ENCODE measurements at regions not wholly inside any gene's neighbourhood (a gene's known extent, or its start where the extent isn't known, plus 50 kb on each side); places are given as distances from the start of the nearest gene placed in this dataset.

GRCh38 chr5:3230941-3231340, 364.7 kb upstream of the IRX1 start:
- H3K4me3 ChIP-seq (ENCODE audit: low read depth, low read length) = no peak overlapping the region
- no peak for DNase-seq (ENCODE audit: low read depth)
- TF ChIP-seq CTCF (IDR thresholded peaks at IDR 0.05; ENCODE audit: control insufficient read depth, extremely low read depth, insufficient read depth) = no peak

- DNase-seq (ENCODE audit: low read depth) = no peak
- no peak overlapping the region for H3K4me3 ChIP-seq (ENCODE audit: low read depth, low read length)
- TF ChIP-seq CTCF (IDR thresholded peaks at IDR 0.05; ENCODE audit: control insufficient read depth, extremely low read depth, insufficient read depth) = no peak
These were observed 365.4 kb upstream of the IRX1 start for GRCh38 chr5:3230254-3230653.

- no peak for DNase-seq (ENCODE audit: low read depth)
- H3K4me3 ChIP-seq (ENCODE audit: low read depth, low read length) = no peak overlapping the region
- TF ChIP-seq CTCF (IDR thresholded peaks at IDR 0.05; ENCODE audit: control insufficient read depth, extremely low read depth, insufficient read depth) = no peak
These were observed 369.3 kb upstream of the IRX1 start for GRCh38 chr5:3226196-3226920.

GRCh38 chr5:3225201-3225960, 370.3 kb upstream of the IRX1 start:
- no peak for TF ChIP-seq CTCF (IDR thresholded peaks at IDR 0.05; ENCODE audit: control insufficient read depth, extremely low read depth, insufficient read depth)
- DNase-seq (ENCODE audit: low read depth) = no peak
- H3K4me3 ChIP-seq (ENCODE audit: low read depth, low read length) = no peak overlapping the region

- DNase-seq (ENCODE audit: low read depth) = no peak
- TF ChIP-seq CTCF (IDR thresholded peaks at IDR 0.05; ENCODE audit: control insufficient read depth, extremely low read depth, insufficient read depth) = no peak
- H3K4me3 ChIP-seq (ENCODE audit: low read depth, low read length) = no peak overlapping the region
These were observed 372.7 kb upstream of the IRX1 start for GRCh38 chr5:3222924-3223323.

GRCh38 chr5:3221432-3221831, 374.2 kb upstream of the IRX1 start:
- no peak for DNase-seq (ENCODE audit: low read depth)
- no peak for TF ChIP-seq CTCF (IDR thresholded peaks at IDR 0.05; ENCODE audit: control insufficient read depth, extremely low read depth, insufficient read depth)
- no peak overlapping the region for H3K4me3 ChIP-seq (ENCODE audit: low read depth, low read length)

Data from LNCaP clone FGC (cell line).